Lower lobe of right lung (tissue), 2 donors: ENCODE measurements at regions not wholly inside any gene's neighbourhood (a gene's known extent, or its start where the extent isn't known, plus 50 kb on each side); places are given as distances from the start of the nearest gene placed in this dataset.

ENCODE experiments used
- ATAC-seq, 2 donors: fragments of 200-7000 bp; cut with Tn5 transposase; one replicate each; pipeline ENCODE4 v1.9.1; 2020 to 2022; ENCODE audit warnings: mild to moderate bottlenecking in 2 of 2, moderate library complexity in 2 of 2
- DNase-seq: peaks from one replicate; pipeline ENCODE4 v3.0.0-alpha.2; 2020
- H3K27ac ChIP-seq: fragments of 200-600 bp; one replicate; pipeline ENCODE4 v1.8.0; 2022
- H3K27me3 ChIP-seq: fragments of 200-600 bp; one replicate; pipeline ENCODE4 v1.8.0; 2022; ENCODE audit warnings: low read depth
- H3K36me3 ChIP-seq: fragments of 200-600 bp; one replicate; pipeline ENCODE4 v1.8.0; 2022; ENCODE audit warnings: mild to moderate bottlenecking
- H3K4me1 ChIP-seq: fragments of 200-600 bp; one replicate; pipeline ENCODE4 v1.8.0; 2022
- H3K4me3 ChIP-seq: fragments of 200-600 bp; one replicate; pipeline ENCODE4 v1.8.0; 2022; ENCODE audit warnings: mild to moderate bottlenecking
- H3K9me3 ChIP-seq: fragments of 200-600 bp; one replicate; pipeline ENCODE4 v1.8.0; 2022
- intact Hi-C: fragments of 100-400 bp; cut with DNase I; formaldehyde crosslinking; loops from one replicate; pipeline ENCODE4 v1.11.0; 2022
- TF ChIP-seq, protein P1 (sequence below): fragments of 200-600 bp; IDR thresholded peaks from one replicate; pipeline ENCODE4 v1.8.0; 2022; ENCODE audit warnings: antibody characterized with exemption, mild to moderate bottlenecking
- donor health status: DM: no; HTN: yes; CAD: no; lungs with severe emphysema.

DNA sequence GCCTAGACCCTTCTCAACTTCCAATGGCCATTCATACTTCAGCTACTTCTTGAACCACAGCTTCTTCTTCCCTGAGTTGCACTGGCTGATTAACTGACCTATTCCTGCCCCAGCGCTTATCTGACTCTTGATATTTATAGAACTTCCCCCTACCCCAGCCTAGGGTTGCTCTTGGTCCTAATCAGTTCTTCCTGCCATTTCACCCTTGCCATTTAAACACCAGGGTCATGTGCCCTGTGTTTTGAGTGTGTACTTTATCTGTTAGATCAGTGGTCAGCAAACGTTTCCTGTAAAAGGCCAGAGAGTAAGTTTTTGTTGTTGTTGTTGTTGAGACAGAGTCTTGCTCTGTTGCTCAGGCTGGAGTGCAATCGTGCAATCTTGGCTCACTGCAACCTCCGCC lies 82.4 kb upstream of the COX10 start:
- no peaks in the 10 kb centered on the region for H3K27me3 ChIP-seq
- H3K9me3 ChIP-seq = no peaks in the 10 kb centered on the region
- no peaks in the 10 kb centered on the region for H3K36me3 ChIP-seq
- no peaks in the 10 kb centered on the region for H3K4me1 ChIP-seq
- H3K27ac ChIP-seq = no peak overlapping the region
- DNase-seq (no peak), ATAC-seq (no peak)
- intact Hi-C loops = no loop called here
- TF ChIP-seq, protein P1, sequence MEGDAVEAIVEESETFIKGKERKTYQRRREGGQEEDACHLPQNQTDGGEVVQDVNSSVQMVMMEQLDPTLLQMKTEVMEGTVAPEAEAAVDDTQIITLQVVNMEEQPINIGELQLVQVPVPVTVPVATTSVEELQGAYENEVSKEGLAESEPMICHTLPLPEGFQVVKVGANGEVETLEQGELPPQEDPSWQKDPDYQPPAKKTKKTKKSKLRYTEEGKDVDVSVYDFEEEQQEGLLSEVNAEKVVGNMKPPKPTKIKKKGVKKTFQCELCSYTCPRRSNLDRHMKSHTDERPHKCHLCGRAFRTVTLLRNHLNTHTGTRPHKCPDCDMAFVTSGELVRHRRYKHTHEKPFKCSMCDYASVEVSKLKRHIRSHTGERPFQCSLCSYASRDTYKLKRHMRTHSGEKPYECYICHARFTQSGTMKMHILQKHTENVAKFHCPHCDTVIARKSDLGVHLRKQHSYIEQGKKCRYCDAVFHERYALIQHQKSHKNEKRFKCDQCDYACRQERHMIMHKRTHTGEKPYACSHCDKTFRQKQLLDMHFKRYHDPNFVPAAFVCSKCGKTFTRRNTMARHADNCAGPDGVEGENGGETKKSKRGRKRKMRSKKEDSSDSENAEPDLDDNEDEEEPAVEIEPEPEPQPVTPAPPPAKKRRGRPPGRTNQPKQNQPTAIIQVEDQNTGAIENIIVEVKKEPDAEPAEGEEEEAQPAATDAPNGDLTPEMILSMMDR = no peak
- H3K4me3 ChIP-seq = no peak overlapping the region

DNA sequence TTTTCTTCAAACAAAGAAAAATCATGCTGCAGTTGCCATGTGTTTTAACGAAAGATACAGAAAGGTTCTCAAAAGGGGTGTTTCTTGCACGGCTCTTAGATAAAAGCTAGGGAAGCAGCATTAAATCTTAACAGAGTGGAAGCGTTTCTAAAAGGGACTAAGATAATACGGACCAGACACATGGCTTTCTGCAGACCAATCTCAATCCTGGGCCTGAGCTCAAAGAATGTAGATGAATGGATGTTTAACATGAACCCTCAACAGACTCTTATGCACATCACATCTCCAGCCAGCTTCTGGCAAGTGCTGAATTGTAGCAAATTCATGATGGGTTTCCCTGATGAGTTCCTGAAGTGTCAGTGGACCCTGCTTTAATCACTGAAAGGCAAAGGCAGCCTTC lies 80.2 kb upstream of the COX10 start:
- intact Hi-C loops = no loop called here
- no peak overlapping the region for H3K4me3 ChIP-seq
- H3K4me1 ChIP-seq = no peaks in the 10 kb centered on the region
- H3K36me3 ChIP-seq = no peaks in the 10 kb centered on the region
- TF ChIP-seq, protein P1 = no peak
- H3K9me3 ChIP-seq = no peaks in the 10 kb centered on the region
- no peak overlapping the region for H3K27ac ChIP-seq
- DNase-seq (no peak), ATAC-seq (no peak)
- H3K27me3 ChIP-seq = no peaks in the 10 kb centered on the region

DNA sequence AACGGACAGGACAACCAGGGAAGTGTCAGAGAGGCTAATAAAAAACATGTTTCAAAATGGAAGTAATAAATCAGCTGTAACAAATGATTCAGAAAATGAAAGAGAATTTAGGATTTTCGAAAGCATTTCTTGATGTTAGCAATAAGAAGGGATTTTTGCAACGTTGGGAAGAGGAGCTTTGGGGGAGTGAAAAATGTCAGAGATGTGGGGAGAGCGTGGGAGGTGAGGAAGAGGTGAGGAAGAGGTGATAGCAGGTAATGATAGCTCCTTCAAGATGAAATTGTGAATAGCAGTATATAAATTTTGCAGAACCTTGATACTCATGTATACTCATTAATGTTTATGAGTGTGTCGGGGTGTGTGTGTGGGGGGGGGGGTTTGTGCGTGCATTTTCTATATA lies 76.2 kb upstream of the COX10 start:
- Histone ChIP-seq H3K4me3 (no peak overlapping the region), H3K4me1 (no peaks in the 10 kb centered on the region), H3K36me3 (no peaks in the 10 kb centered on the region), H3K27me3 (no peaks in the 10 kb centered on the region), H3K27ac (no peak overlapping the region), H3K9me3 (no peaks in the 10 kb centered on the region)
- ATAC-seq = no peak
- intact Hi-C loops = no loop called here
- DNase-seq = no peak
- TF ChIP-seq, protein P1 = no peak

DNA sequence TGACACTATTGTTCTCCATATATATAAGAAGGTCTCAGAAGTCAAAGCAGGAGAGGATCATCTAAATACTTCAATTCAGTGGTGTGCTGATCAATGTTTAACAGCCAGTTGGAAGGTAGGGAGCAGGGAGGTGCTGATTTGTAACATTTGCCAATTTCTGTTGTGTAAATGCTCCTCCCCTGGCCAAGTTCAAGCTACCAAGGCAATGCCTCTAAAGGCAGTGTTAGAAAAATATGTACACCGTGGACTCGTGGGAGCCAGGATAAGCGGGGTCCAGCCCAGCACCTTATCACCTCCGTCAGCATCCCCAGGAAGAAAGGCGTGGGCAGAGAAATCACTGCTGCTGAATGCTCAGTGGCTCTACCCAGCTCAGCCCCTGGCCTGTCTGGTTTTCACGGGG lies 75.3 kb upstream of the COX10 start:
- no peaks in the 10 kb centered on the region for H3K27me3 ChIP-seq
- no peaks in the 10 kb centered on the region for H3K9me3 ChIP-seq
- TF ChIP-seq, protein P1 = no peak
- intact Hi-C loops = no loop called here
- ATAC-seq (no peak), DNase-seq (no peak)
- no peak overlapping the region for H3K27ac ChIP-seq
- no peak overlapping the region for H3K4me3 ChIP-seq
- no peaks in the 10 kb centered on the region for H3K4me1 ChIP-seq
- no peaks in the 10 kb centered on the region for H3K36me3 ChIP-seq

DNA sequence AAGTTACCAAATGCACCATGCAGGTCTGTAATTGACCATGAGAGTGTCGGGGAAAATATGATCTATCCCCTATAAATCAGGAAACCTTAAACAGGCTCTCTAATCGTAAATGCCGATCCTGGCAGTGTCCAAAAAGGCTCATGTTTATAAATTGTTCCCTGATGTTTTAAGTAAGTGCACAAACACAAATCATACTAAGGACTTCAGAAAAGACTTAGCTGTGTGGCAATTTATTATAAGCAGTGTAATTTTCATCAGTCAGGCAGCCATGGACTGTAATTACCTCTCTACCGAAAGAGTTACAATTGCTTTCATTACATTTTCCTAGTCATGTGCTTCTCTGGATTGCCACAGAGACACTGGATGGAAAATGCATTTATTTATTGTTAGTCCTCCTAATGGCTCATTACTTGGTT lies 73.4 kb upstream of the COX10 start:
- Histone ChIP-seq H3K27me3 (no peaks in the 10 kb centered on the region), H3K4me1 (no peaks in the 10 kb centered on the region), H3K27ac (no peak overlapping the region), H3K36me3 (no peaks in the 10 kb centered on the region), H3K4me3 (no peak overlapping the region), H3K9me3 (no peaks in the 10 kb centered on the region)
- intact Hi-C loops = no loop called here
- ATAC-seq (no peak), DNase-seq (no peak)
- TF ChIP-seq, protein P1 = no peak

DNA sequence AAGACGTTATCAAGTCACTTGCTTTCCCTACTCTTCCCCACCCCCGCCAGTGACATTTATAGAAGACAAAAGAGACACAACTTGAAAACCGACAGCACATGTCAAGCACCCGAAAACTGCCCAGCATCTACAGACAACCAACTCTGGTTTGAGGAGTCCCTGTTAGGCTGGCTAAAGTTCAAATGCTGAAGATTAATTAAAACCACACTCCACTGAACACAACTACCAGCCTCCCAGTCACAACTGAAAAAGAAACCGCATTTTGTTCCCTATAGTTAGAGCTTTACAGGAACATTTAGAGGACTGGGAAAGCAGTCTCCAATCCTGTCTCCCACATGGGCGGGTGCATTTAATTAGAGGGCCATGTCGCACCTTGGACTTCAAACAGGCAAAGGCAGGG lies 73.0 kb upstream of the COX10 start:
- H3K4me3 ChIP-seq = no peak overlapping the region
- ATAC-seq = no peak
- no peaks in the 10 kb centered on the region for H3K4me1 ChIP-seq

More for the DNA sequence above, 73.0 kb upstream of the COX10 start:
- TF ChIP-seq, protein P1 = no peak
- no peaks in the 10 kb centered on the region for H3K36me3 ChIP-seq
- DNase-seq = no peak
- intact Hi-C loops = no loop called here
- no peak overlapping the region for H3K27ac ChIP-seq
- no peaks in the 10 kb centered on the region for H3K27me3 ChIP-seq
- no peaks in the 10 kb centered on the region for H3K9me3 ChIP-seq
